HG02840 (cell line): ENCODE measurements at regions not wholly inside any gene's neighbourhood (a gene's known extent, or its start where the extent isn't known, plus 50 kb on each side); places are given as distances from the start of the nearest gene placed in this dataset.
"Not testable (repeated sequence)": the region's sequence is repeated elsewhere in the genome, so short reads cannot be mapped to it uniquely, and the experiment has no call there.

ENCODE experiments used
- ATAC-seq: cut with Tn5 transposase; IDR thresholded peaks from one replicate; pipeline ENCODE4 v1.9.1; 2021; ENCODE audit warnings: mild to moderate bottlenecking, moderate library complexity, moderate number of reproducible peaks; ENCODE audit not compliant: unreplicated experiment, low FRiP score

DNA sequence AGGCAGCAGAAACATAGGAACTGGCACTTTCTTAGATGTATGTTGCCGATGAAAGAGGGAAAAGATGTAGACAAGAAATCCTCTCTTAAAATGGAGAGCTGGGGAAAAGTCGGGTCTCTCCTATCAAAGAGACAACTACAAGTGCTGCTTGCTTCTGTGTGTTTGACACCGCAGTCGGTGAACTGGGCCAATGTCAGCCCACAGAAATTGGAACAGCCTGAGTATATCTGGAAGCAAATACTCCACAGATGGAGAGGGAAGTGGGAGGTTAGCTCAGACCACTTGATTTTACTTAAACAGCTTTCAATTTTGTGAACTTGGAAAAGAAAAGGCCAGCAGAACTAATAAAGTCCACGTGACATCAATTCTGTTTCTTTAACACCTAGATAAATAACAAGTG is 230.9 kb upstream of the FAT1 start:
- ATAC-seq = no peak

GRCh38 chr4:186954956-186955355 is 231.3 kb upstream of the FAT1 start:
- ATAC-seq = no peak

DNA sequence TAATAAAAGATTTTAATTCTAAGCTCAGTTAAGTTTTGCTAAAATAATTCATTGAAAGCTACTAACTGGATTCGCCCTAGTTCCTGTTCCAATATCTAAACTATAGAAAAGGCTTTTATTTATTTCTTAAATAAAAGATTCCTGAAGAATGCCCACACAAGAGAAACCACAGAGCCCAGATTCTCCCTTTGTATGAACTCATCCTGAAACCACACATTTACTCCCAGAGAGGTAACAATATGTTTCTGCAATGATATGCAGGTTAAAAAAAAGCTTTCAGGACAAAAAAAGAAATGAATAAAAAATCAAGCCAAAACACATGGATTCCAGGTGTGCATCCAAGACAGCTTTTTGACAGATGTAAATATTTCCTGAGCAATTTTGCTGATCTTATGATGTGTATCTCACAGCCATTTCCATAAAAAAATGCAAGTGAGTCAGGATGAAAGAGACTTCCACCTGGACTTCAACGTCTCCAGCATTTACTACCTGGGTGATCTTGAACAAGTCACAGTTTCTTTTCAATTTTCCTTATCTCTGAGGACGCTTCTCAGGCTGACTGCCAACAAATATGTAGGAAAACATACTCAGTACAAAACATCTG is 234.4 kb upstream of the FAT1 start:
- ATAC-seq = no peak

- ATAC-seq = no peak
Measured at GRCh38 chr4:186958726-186959350, 235.2 kb upstream of the FAT1 start.

DNA sequence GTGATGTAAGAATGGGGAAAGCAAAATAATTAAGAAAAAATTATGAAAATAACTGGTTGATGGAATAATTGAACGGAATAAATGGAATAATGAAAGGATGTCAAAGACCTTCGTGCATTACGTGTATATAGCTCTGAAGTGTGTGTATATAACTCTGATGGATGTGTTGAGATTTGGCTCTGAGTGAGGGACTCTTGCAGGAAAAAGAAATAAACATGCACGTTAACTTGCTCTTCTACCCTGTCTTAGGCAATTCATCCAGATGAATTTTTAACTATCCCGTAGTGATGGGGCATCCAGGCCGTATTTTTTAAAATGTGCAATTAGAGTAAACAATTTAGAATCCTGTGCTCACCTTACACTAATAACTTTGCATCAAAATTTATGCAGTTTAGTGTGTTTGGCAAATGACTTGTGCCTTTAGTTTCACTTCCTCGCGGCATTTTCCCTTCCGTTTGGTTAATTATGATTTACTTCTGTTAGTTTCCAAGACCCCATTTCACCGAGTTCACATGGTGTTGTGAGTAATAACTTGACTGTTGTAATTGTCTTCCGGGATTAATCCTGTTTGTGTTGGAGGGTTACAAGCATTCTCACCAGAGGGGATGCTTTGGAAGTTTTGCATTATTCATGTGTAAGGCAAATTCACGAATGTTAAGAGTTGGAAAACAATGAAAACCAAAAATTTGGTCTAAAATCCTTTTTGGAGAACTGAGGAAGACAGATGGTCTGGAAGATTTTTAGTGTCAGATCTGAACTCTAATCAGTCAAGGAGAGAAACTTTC is 256.5 kb upstream of the FAT1 start:
- ATAC-seq = no peak

- no peak for ATAC-seq
Measured at GRCh38 chr4:186981161-186981560, 257.5 kb upstream of the FAT1 start.

GRCh38 chr4:186982160-186982559 is 258.5 kb upstream of the FAT1 start:
- no peak for ATAC-seq

GRCh38 chr4:186984105-186984644 is 260.5 kb upstream of the FAT1 start:
- ATAC-seq = no peak

- ATAC-seq = no peak
Measured at GRCh38 chr4:186999686-187000085, 276.0 kb upstream of the FAT1 start.

DNA sequence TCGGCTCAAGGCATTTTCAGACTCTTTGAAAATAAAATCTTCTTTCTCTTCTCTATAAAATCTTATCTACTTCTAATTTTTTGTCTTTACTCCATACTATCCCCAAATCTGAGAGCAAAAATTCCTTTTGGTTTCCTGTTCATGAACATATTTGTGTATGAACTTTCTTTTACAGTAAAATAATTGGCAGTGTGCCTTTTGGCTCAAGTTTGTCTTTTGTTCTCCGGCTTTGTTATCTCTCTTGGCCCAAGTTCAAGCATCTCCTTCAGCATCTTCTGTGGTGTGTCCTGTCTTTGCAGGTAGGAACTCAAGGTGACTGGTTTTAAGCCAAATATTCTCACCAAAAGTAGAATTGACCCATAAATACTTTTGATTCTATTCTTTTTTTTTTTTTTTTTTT is 276.6 kb upstream of the FAT1 start:
- ATAC-seq = no peak

DNA sequence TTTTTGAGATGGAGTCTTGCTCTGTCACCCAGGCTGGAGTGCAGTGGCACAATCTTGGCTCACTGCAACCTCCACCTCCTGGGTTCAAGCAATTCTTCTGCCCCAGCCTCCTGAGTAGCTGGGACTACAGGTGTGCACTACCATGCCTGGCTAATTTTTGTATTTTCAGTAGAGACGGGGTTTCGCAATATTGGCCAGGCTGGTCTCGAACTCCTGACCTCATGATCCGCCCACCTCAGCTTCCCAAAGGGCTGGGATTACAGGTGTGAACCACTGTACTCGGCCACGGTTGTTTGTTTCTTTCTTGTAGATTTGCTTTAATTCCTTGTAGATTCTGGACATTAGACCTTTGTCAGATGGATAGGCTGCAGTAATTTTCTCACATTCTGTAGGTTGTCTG is 278.5 kb upstream of the FAT1 start:
- ATAC-seq = not testable (repeated sequence)

DNA sequence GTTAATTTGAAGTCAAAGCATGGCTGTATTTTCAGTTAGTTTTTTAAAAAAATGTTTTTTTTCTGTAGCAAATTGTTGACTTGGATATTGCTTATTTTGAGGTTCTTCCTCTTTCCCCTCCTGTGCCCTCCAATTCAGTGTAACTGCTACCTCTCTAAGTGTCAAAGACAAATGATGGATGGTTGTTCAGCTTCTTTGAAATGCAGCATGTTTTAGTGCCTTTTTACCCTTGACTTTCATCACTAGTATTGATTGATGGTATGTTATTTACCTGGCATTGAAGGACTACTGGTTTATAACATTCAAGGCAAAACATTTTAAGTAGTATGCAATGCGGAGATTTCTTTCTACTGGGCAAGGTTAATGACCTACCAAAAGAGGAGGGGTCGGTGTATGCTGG is 281.0 kb upstream of the FAT1 start:
- no peak for ATAC-seq

GRCh38 chr4:187006189-187006618 is 282.5 kb upstream of the FAT1 start:
- no peak for ATAC-seq

- ATAC-seq = no peak
Measured at GRCh38 chr4:187010052-187010451, 286.4 kb upstream of the FAT1 start.

DNA sequence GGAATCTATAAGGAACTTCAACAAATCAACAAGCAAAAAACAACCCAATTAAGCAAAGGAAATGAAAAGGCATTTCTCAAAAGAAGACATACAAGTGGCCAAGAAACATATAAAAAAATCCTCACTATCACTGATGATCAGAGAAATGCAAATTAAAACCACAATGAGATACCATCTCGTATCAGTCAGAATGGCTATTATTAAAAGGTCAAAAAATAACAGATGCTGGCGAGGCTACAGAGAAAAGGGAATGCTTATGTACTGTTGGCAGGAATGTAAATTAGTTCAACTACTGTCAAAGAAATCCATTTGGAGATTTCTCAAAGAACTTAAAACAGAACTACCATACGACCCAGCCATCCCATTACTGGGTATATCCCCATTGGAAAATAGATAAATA is 292.4 kb upstream of the FAT1 start:
- no peak for ATAC-seq

DNA sequence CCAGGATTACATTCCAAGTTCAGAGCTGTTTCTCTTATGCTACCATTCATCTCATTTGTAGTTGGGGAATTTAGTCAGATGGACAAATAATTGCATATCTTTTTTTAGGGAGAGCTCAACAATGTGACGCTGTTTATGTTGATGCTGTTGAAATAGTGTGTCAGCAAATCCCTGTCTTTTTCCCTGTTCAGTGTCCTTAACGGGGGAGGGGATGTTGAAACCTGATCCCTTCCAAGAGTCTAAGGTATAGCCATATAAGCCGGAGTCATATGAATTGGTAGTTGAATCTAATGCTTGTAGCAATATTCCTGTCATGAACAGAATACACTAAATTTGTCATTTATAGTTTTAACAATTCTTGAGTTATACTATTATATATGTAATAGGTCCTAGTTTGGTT is 293.5 kb upstream of the FAT1 start:
- ATAC-seq = no peak

GRCh38 chr4:187019896-187020295 is 296.2 kb upstream of the FAT1 start:
- ATAC-seq = no peak

GRCh38 chr4:187020676-187021075 is 297.0 kb upstream of the FAT1 start:
- ATAC-seq = no peak

GRCh38 chr4:187021436-187022205 is 298.0 kb upstream of the FAT1 start:
- ATAC-seq = no peak

- no peak for ATAC-seq
Measured at GRCh38 chr4:187027272-187027671, 303.6 kb upstream of the FAT1 start.

GRCh38 chr4:187042251-187042650 is 318.6 kb upstream of the FAT1 start:
- ATAC-seq = no peak
